ENCODE measurements at regions not wholly inside any gene's neighbourhood (a gene's known extent, or its start where the extent isn't known, plus 50 kb on each side); places are given as distances from the start of the nearest gene placed in this dataset.

DNA sequence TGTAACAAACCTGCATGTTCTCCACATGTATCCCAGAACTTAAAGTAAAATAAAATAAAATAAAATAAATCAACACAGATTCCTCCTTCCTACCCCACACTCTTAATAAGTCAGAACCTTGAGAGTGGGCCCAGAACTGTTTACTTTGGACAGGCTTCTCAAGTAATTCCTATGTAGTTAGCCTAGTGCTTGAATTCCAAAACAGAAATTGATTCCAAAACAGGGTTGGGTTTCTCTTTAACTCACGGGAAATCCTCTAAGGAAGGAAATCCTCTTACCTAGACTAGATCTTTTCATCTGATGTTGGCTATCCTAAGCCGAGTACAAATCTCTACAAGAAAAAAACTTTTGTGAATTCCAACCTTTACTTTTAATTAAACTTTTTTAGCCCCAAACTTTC is 324.7 kb upstream of the C16orf82 start:
- DNase-seq (ENCODE audit: low read depth) = no peak
- H3K4me3 ChIP-seq (ENCODE audit: low read depth, low read length) = no peak overlapping the region
- TF ChIP-seq, protein P1, sequence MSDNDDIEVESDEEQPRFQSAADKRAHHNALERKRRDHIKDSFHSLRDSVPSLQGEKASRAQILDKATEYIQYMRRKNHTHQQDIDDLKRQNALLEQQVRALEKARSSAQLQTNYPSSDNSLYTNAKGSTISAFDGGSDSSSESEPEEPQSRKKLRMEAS (IDR thresholded peaks at IDR 0.05; ENCODE audit: low read depth, low read length) = no peak
- no peak for TF ChIP-seq POLR2A (IDR thresholded peaks at IDR 0.05; ENCODE audit: extremely low read depth, insufficient read length)
- no peak for TF ChIP-seq MYC (IDR thresholded peaks at IDR 0.05; ENCODE audit: low read depth, low read length)
- TF ChIP-seq, protein P2, sequence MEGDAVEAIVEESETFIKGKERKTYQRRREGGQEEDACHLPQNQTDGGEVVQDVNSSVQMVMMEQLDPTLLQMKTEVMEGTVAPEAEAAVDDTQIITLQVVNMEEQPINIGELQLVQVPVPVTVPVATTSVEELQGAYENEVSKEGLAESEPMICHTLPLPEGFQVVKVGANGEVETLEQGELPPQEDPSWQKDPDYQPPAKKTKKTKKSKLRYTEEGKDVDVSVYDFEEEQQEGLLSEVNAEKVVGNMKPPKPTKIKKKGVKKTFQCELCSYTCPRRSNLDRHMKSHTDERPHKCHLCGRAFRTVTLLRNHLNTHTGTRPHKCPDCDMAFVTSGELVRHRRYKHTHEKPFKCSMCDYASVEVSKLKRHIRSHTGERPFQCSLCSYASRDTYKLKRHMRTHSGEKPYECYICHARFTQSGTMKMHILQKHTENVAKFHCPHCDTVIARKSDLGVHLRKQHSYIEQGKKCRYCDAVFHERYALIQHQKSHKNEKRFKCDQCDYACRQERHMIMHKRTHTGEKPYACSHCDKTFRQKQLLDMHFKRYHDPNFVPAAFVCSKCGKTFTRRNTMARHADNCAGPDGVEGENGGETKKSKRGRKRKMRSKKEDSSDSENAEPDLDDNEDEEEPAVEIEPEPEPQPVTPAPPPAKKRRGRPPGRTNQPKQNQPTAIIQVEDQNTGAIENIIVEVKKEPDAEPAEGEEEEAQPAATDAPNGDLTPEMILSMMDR (IDR thresholded peaks at IDR 0.05; ENCODE audit: low read depth, low read length) = no peak

DNA sequence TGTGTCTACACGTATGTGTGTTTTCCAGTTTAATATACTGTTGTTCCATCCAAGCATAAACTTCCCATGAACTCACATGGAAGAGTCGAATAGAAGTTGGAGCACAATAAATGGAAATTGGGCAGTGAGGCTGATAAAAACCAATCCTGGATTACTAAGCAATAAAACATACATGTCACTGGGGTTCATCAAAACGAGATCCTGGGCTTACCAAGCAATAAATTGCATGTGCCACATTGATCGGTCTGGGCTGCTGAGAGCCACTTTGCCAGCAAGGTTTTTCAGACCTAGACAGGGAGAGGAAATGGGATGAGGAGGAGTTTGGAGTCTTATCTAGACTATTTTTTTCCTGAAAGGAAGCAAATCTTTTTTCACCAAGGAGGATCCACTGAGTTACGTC is 322.3 kb upstream of the C16orf82 start:
- H3K4me3 ChIP-seq (ENCODE audit: low read depth, low read length) = no peak overlapping the region
- no peak for TF ChIP-seq POLR2A (IDR thresholded peaks at IDR 0.05; ENCODE audit: extremely low read depth, insufficient read length)
- no peak for TF ChIP-seq MYC (IDR thresholded peaks at IDR 0.05; ENCODE audit: low read depth, low read length)
- TF ChIP-seq, protein P2 (IDR thresholded peaks at IDR 0.05; ENCODE audit: low read depth, low read length) = no peak
- TF ChIP-seq, protein P1 (IDR thresholded peaks at IDR 0.05; ENCODE audit: low read depth, low read length) = no peak
- no peak for DNase-seq (ENCODE audit: low read depth)

DNA sequence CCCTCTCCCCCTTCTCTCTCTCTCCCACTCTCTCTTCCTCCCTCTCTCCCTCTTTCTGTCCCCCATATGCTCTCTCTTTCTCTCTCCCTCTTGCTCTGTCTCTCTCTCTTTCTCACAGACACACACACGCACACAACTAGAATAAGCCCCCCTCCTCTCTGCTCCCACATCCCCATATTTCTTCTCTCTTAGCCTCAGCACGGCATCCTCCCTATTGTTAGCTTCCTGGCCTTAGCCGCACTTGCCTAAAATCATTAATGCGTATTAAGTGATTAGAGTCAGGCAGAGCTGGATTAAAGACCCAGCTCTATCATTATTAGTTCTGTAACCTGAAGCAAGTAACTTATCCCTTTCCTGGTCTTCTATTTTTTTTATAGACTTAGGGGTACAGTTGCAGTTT is 319.0 kb upstream of the C16orf82 start:
- H3K4me3 ChIP-seq (ENCODE audit: low read depth, low read length) = no peak overlapping the region
- TF ChIP-seq, protein P1 (IDR thresholded peaks at IDR 0.05; ENCODE audit: low read depth, low read length) = no peak
- no peak for TF ChIP-seq POLR2A (IDR thresholded peaks at IDR 0.05; ENCODE audit: extremely low read depth, insufficient read length)
- TF ChIP-seq MYC (IDR thresholded peaks at IDR 0.05; ENCODE audit: low read depth, low read length) = no peak
- TF ChIP-seq, protein P2 (IDR thresholded peaks at IDR 0.05; ENCODE audit: low read depth, low read length) = no peak
- DNase-seq (ENCODE audit: low read depth) = no peak

DNA sequence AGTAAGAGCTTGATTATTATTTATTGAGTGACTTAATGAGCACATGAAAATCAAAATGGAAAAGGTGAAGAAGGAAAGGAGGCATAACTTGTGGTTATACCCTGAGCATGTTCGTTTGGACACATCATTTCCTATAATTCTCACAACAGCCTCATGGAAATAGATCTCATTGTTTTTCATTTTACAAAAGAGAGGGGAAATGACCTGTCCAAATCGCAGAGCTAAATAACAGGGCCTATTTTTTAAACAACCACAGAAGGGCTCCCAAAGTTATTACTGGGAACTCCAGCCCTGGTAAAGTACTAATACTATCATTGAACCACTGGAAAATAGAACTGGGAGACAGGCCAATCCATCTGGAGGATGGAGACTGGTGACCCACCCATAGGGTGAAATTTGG is 317.7 kb upstream of the C16orf82 start:
- DNase-seq (ENCODE audit: low read depth) = no peak
- H3K4me3 ChIP-seq (ENCODE audit: low read depth, low read length) = no peak overlapping the region
- TF ChIP-seq, protein P1 (IDR thresholded peaks at IDR 0.05; ENCODE audit: low read depth, low read length) = no peak
- no peak for TF ChIP-seq POLR2A (IDR thresholded peaks at IDR 0.05; ENCODE audit: extremely low read depth, insufficient read length)
- TF ChIP-seq, protein P2 (IDR thresholded peaks at IDR 0.05; ENCODE audit: low read depth, low read length) = no peak
- TF ChIP-seq MYC (IDR thresholded peaks at IDR 0.05; ENCODE audit: low read depth, low read length) = no peak

DNA sequence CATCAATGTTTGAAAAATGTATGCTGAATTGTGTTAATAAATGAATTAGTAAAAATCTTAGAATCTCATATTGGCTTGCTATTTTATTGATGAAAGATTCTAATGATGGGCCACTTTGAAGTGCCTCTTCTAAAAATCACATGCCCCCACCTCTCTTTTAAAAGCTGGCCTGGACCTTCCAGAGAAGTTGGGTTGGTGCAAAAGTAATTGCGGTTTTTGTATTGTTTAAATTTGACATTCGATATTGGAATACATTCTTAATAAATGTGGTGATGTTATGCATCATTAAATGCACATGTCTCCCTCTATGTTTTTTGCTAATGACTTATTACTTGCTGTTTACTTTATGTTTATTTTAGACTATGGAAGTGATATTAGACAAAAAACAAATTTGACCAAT is 314.6 kb upstream of the C16orf82 start:
- TF ChIP-seq, protein P2 (IDR thresholded peaks at IDR 0.05; ENCODE audit: low read depth, low read length) = no peak
- TF ChIP-seq, protein P1 (IDR thresholded peaks at IDR 0.05; ENCODE audit: low read depth, low read length) = no peak
- TF ChIP-seq POLR2A (IDR thresholded peaks at IDR 0.05; ENCODE audit: extremely low read depth, insufficient read length) = no peak
- no peak for TF ChIP-seq MYC (IDR thresholded peaks at IDR 0.05; ENCODE audit: low read depth, low read length)
- H3K4me3 ChIP-seq (ENCODE audit: low read depth, low read length) = no peak overlapping the region
- no peak for DNase-seq (ENCODE audit: low read depth)

DNA sequence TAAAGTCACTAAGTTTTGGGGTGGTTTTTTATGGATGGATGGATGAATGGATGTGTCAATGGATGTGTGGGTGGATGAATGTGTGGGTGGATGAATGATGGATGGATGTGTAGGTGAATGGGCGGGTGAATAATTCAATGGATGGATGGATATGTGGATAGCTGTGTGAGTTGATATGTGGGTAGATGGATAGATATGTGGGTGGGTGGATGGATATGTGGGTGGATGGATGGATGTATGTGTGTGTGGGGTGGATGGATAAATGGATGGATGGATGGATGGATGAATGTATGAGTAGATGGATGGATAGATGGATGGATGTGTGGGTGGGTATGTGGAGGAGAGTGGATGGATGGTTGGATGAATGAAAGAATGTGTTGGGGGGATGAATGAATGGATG is 310.1 kb upstream of the C16orf82 start:
- no peak overlapping the region for H3K4me3 ChIP-seq (ENCODE audit: low read depth, low read length)
- TF ChIP-seq, protein P1 (IDR thresholded peaks at IDR 0.05; ENCODE audit: low read depth, low read length) = no peak
- TF ChIP-seq MYC (IDR thresholded peaks at IDR 0.05; ENCODE audit: low read depth, low read length) = no peak
- TF ChIP-seq, protein P2 (IDR thresholded peaks at IDR 0.05; ENCODE audit: low read depth, low read length) = no peak
- no peak for TF ChIP-seq POLR2A (IDR thresholded peaks at IDR 0.05; ENCODE audit: extremely low read depth, insufficient read length)
- DNase-seq (ENCODE audit: low read depth) = no peak
